Mesenchymal stem cell (in vitro differentiated cells and primary cell): ENCODE measurements at regions not wholly inside any gene's neighbourhood (a gene's known extent, or its start where the extent isn't known, plus 50 kb on each side); places are given as distances from the start of the nearest gene placed in this dataset.

Source experiments
- DNase-seq: peaks from one replicate; pipeline ENCODE4 v3.0.0-alpha.2; 2013
- H2AFZ ChIP-seq: one replicate; pipeline ENCODE4 v1.6.1; 2013; ENCODE audit warnings: low read depth, mild to moderate bottlenecking, control low read depth, inconsistent platforms, low read length, moderate library complexity
- H2AK5ac ChIP-seq: 2 replicates; pipeline ENCODE4 v1.6.1; 2013; ENCODE audit warnings: low read length, moderate library complexity, mild to moderate bottlenecking, inconsistent platforms; ENCODE audit not compliant: severe bottlenecking
- H2BK120ac ChIP-seq: one replicate; pipeline ENCODE4 v1.6.1; 2013; ENCODE audit warnings: low read depth, mild to moderate bottlenecking, inconsistent platforms, low read length, moderate library complexity
- H2BK12ac ChIP-seq, 2 experiments: one replicate each; pipeline ENCODE4 v1.6.1; 2013; ENCODE audit warnings: inconsistent platforms in 2 of 2, low read length in 2 of 2, mild to moderate bottlenecking in 2 of 2, moderate library complexity in 2 of 2, control low read depth in 1 of 2
- H2BK15ac ChIP-seq: one replicate; pipeline ENCODE4 v1.6.1; 2013; ENCODE audit warnings: mild to moderate bottlenecking, low read depth, inconsistent platforms; ENCODE audit not compliant: poor library complexity, severe bottlenecking
- H2BK5ac ChIP-seq: 2 replicates; pipeline ENCODE4 v1.6.1; 2013; ENCODE audit warnings: low read depth, mild to moderate bottlenecking, low read length, control low read depth, inconsistent platforms; ENCODE audit not compliant: poor library complexity, severe bottlenecking
- H3K14ac ChIP-seq, 2 experiments: one replicate each; pipeline ENCODE4 v1.6.1; 2013; ENCODE audit warnings: inconsistent platforms in 2 of 2, low read length in 2 of 2, control low read depth in 1 of 2, mild to moderate bottlenecking in 1 of 2, moderate library complexity in 1 of 2
- H3K18ac ChIP-seq, 2 experiments: one replicate each; pipeline ENCODE4 v1.6.1; 2013; ENCODE audit warnings: inconsistent platforms in 2 of 2, low read length in 2 of 2, control low read depth in 1 of 2, low read depth in 1 of 2, mild to moderate bottlenecking in 1 of 2
- H3K23ac ChIP-seq, 2 experiments: one replicate each; pipeline ENCODE4 v1.6.1; 2013; ENCODE audit warnings: inconsistent platforms in 2 of 2, low read length in 2 of 2, mild to moderate bottlenecking in 2 of 2, moderate library complexity in 2 of 2, control low read depth in 1 of 2
- H3K27ac ChIP-seq: 2 replicates; pipeline ENCODE4 v1.5.1; 2013; ENCODE audit warnings: mild to moderate bottlenecking, moderate library complexity, low read length, control low read depth, inconsistent platforms; ENCODE audit not compliant: poor library complexity, severe bottlenecking
- H3K27me3 ChIP-seq, 2 experiments: 2 replicates each; pipeline versions ENCODE4 v1.6.1 to v1.7.0; 2013; ENCODE audit warnings: low read length in 2 of 2, mild to moderate bottlenecking in 2 of 2, moderate library complexity in 2 of 2, control low read depth in 1 of 2, inconsistent platforms in 1 of 2; ENCODE audit not compliant: control insufficient read depth in 1 of 2, insufficient read depth in 1 of 2
- H3K36me3 ChIP-seq, 2 experiments: 2 replicates each; pipeline versions ENCODE4 v1.6.1 to v1.7.0; 2013; ENCODE audit warnings: low read length in 2 of 2, control low read depth in 1 of 2, inconsistent platforms in 1 of 2, low read depth in 1 of 2, mild to moderate bottlenecking in 1 of 2; ENCODE audit not compliant: insufficient read depth in 2 of 2, control insufficient read depth in 1 of 2
- H3K4ac ChIP-seq, 2 experiments: one replicate each; pipeline ENCODE4 v1.6.1; 2013; ENCODE audit warnings: inconsistent platforms in 2 of 2, low read length in 2 of 2, mild to moderate bottlenecking in 2 of 2, moderate library complexity in 2 of 2, control low read depth in 1 of 2, low read depth in 1 of 2
- H3K4me1 ChIP-seq: 2 replicates; pipeline ENCODE4 v1.6.1; 2013; ENCODE audit warnings: low read depth, low read length, control low read depth; ENCODE audit not compliant: control insufficient read depth, insufficient read depth
- H3K4me2 ChIP-seq: 2 replicates; pipeline ENCODE4 v1.6.1; 2013; ENCODE audit warnings: low read length, mild to moderate bottlenecking, inconsistent platforms; ENCODE audit not compliant: poor library complexity, severe bottlenecking
- H3K4me3 ChIP-seq, 2 experiments: 2 replicates each; pipeline versions ENCODE4 v1.5.1 to v1.7.0; 2013; ENCODE audit warnings: low read length in 2 of 2, mild to moderate bottlenecking in 2 of 2, control low read depth in 1 of 2, low read depth in 1 of 2; ENCODE audit not compliant: insufficient read depth in 1 of 2
- H3K79me1 ChIP-seq: replicated peaks from 2 replicates; pipeline ENCODE4 v1.6.1; 2013; ENCODE audit warnings: mild to moderate bottlenecking, control low read depth, low read length, inconsistent platforms; ENCODE audit not compliant: poor library complexity, severe bottlenecking
- H3K9ac ChIP-seq: 2 replicates; pipeline ENCODE4 v1.7.0; 2013; ENCODE audit warnings: mild to moderate bottlenecking, low read length, moderate library complexity
- H3K9me3 ChIP-seq: 2 replicates; pipeline ENCODE4 v1.7.0; 2013; ENCODE audit warnings: mild to moderate bottlenecking, low read length; ENCODE audit not compliant: control insufficient read depth
- H4K8ac ChIP-seq: one replicate; pipeline ENCODE4 v1.6.1; 2013; ENCODE audit warnings: inconsistent platforms, mild to moderate bottlenecking, low read length, moderate library complexity
- H4K91ac ChIP-seq: one replicate; pipeline ENCODE4 v1.6.1; 2013; ENCODE audit warnings: mild to moderate bottlenecking, low read length, inconsistent platforms
- WGBS: methylation state at CpG from one replicate; pipeline ENCODE4 v1.1.7; 2013; ENCODE audit warnings: mixed read lengths; 5-methylcytosine and 5-hydroxymethylcytosine counted together

- H3K18ac ChIP-seq = no peak overlapping the region
- no peak overlapping the region for H4K8ac ChIP-seq
- no peak overlapping the region for H2AK5ac ChIP-seq
- no peak overlapping the region for H2AFZ ChIP-seq
- H3K4me2 ChIP-seq = no peak overlapping the region
- H3K36me3 ChIP-seq = no peaks in the 10 kb centered on the region
- WGBS = 100% methylated on average over 1 of the region's 1 CpG
- no peak overlapping the region for H2BK12ac ChIP-seq
- no peak overlapping the region for H2BK120ac ChIP-seq
- no peak overlapping the region for H3K4me3 ChIP-seq
- DNase-seq = no peak
- no peaks in the 10 kb centered on the region for H3K79me1 ChIP-seq
- no peak overlapping the region for H3K9ac ChIP-seq
- H3K14ac ChIP-seq = no peak overlapping the region
- H3K4ac ChIP-seq = no peak overlapping the region
- no peaks in the 10 kb centered on the region for H3K9me3 ChIP-seq
- H3K27ac ChIP-seq = no peak overlapping the region
- H2BK15ac ChIP-seq = no peak overlapping the region
- H2BK5ac ChIP-seq = no peak overlapping the region
- no peak overlapping the region for H4K91ac ChIP-seq
- no peaks in the 10 kb centered on the region for H3K27me3 ChIP-seq
- H3K4me1 ChIP-seq = no peaks in the 10 kb centered on the region
- H3K23ac ChIP-seq = no peak overlapping the region
Measured at GRCh38 chr7:20507157-20507556, 108.3 kb upstream of the ABCB5 start.

DNA sequence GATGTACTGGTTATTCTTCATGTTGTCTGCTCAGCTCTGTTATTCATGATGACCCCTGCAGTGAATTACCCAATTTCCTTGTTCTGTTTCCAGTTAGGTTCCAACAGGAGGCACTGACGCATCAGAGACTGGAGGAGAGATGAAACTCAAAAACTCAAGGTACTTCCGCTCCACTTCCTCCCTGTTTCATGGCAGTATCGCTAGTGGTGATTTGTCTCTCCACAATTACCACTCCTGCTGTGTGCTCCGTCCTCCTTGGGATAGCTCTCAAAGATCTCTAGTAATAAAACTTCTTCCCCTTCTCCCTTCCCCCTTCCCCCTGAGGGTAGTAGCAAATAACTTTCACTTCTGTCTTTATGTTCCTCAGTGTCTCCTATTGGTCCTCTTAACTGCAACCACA is 107.4 kb upstream of the ABCB5 start:
- Histone ChIP-seq H3K9me3 (no peaks in the 10 kb centered on the region), H3K27ac (no peak overlapping the region), H3K79me1 (no peaks in the 10 kb centered on the region), H2AFZ (no peak overlapping the region), H2BK12ac (no peak overlapping the region), H3K23ac (no peak overlapping the region), H3K4me2 (no peak overlapping the region), H2BK120ac (no peak overlapping the region), H4K8ac (no peak overlapping the region), H3K9ac (no peak overlapping the region), H3K4me3 (no peak overlapping the region), H3K4me1 (no peaks in the 10 kb centered on the region), H3K27me3 (no peaks in the 10 kb centered on the region), H3K4ac (no peak overlapping the region), H3K36me3 (no peaks in the 10 kb centered on the region), H4K91ac (no peak overlapping the region), H3K14ac (no peak overlapping the region), H2BK5ac (no peak overlapping the region), H2AK5ac (no peak overlapping the region), H2BK15ac (no peak overlapping the region), H3K18ac (no peak overlapping the region)
- DNase-seq = no peak
- 53% methylated on average over 4 of the region's 4 CpGs for WGBS

GRCh38 chr7:20509892-20510572 is 105.4 kb upstream of the ABCB5 start:
- H3K4me3 ChIP-seq = no peak overlapping the region
- H3K79me1 ChIP-seq = no peaks in the 10 kb centered on the region
- H2BK120ac ChIP-seq = no peak overlapping the region
- no peaks in the 10 kb centered on the region for H3K36me3 ChIP-seq
- H2BK5ac ChIP-seq = no peak overlapping the region
- H3K27ac ChIP-seq = no peak overlapping the region
- H3K9ac ChIP-seq = no peak overlapping the region
- no peak overlapping the region for H2AFZ ChIP-seq
- no peak overlapping the region for H3K4ac ChIP-seq
- no peaks in the 10 kb centered on the region for H3K27me3 ChIP-seq
- H4K91ac ChIP-seq = no peak overlapping the region
- no peak for DNase-seq
- no peak overlapping the region for H3K23ac ChIP-seq
- no peak overlapping the region for H4K8ac ChIP-seq
- no peak overlapping the region for H3K4me2 ChIP-seq
- no peak overlapping the region for H2BK12ac ChIP-seq
- no peak overlapping the region for H2BK15ac ChIP-seq
- H3K18ac ChIP-seq = no peak overlapping the region
- 100% methylated on average over 1 of the region's 4 CpGs for WGBS
- H3K9me3 ChIP-seq = no peaks in the 10 kb centered on the region
- no peak overlapping the region for H2AK5ac ChIP-seq
- no peak overlapping the region for H3K14ac ChIP-seq
- H3K4me1 ChIP-seq = no peaks in the 10 kb centered on the region

DNA sequence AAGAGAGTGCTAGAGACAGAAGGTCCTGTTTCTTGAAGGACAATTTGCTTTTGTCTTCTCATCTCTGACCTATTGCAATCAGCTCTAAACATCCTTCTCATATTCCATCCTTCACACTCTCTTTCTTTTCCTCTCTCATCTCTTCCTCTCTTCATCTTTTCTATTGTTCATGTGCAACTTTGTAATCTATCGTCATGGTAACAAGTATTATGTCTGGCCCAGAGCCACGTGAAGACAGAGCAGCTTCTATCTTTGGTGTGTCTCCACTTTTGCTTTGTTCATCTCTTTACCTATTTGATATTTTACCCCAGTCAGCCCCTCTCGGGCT is 104.9 kb upstream of the ABCB5 start:
- no peak overlapping the region for H3K27ac ChIP-seq
- no peaks in the 10 kb centered on the region for H3K9me3 ChIP-seq
- H3K14ac ChIP-seq = no peak overlapping the region
- no peak overlapping the region for H3K4ac ChIP-seq
- H3K23ac ChIP-seq = no peak overlapping the region
- H4K8ac ChIP-seq = no peak overlapping the region
- no peaks in the 10 kb centered on the region for H3K36me3 ChIP-seq
- no peak for DNase-seq
- no peak overlapping the region for H4K91ac ChIP-seq
- no peak overlapping the region for H3K9ac ChIP-seq
- H3K4me2 ChIP-seq = no peak overlapping the region
- H2BK12ac ChIP-seq = no peak overlapping the region
- no peak overlapping the region for H3K4me3 ChIP-seq
- no peak overlapping the region for H2BK15ac ChIP-seq
- no peak overlapping the region for H2BK120ac ChIP-seq
- no peaks in the 10 kb centered on the region for H3K79me1 ChIP-seq
- no peak overlapping the region for H3K18ac ChIP-seq
- no peaks in the 10 kb centered on the region for H3K4me1 ChIP-seq
- 88% methylated on average over 3 of the region's 3 CpGs for WGBS
- no peak overlapping the region for H2BK5ac ChIP-seq
- H3K27me3 ChIP-seq = no peaks in the 10 kb centered on the region
- H2AFZ ChIP-seq = no peak overlapping the region
- H2AK5ac ChIP-seq = no peak overlapping the region
